GM10266 (cell line): ENCODE measurements at regions not wholly inside any gene's neighbourhood (a gene's known extent, or its start where the extent isn't known, plus 50 kb on each side); places are given as distances from the start of the nearest gene placed in this dataset.

Source experiments
- DNase-seq: peaks from one replicate; pipeline ENCODE4 v3.0.0; 2012; ENCODE audit errors: extremely low spot score
- CTCF ChIP-seq: IDR thresholded peaks from 2 replicates; pipeline ENCODE4 v1.5.1; 2012; ENCODE audit warnings: mild to moderate bottlenecking, low read depth; ENCODE audit not compliant: control insufficient read depth, insufficient read depth; ENCODE audit errors: missing control alignments

GRCh38 chr6:148247386-148248063, 95.1 kb upstream of the SASH1 start:
- no peak for DNase-seq
- no peak for TF ChIP-seq CTCF

- no peak for DNase-seq
- no peak for TF ChIP-seq CTCF
Observed at GRCh38 chr6:148249160-148249559, 93.5 kb upstream of the SASH1 start.

- no peak for TF ChIP-seq CTCF
- DNase-seq = no peak
Observed at GRCh38 chr6:148249679-148250375, 92.8 kb upstream of the SASH1 start.

- DNase-seq = no peak
- peak; percentile 25 for TF ChIP-seq CTCF
Observed at GRCh38 chr6:148250975-148251685, 91.5 kb upstream of the SASH1 start.

GRCh38 chr6:148251891-148252290, 90.7 kb upstream of the SASH1 start:
- no peak for TF ChIP-seq CTCF
- no peak for DNase-seq

GRCh38 chr6:148257810-148258209, 84.8 kb upstream of the SASH1 start:
- no peak for DNase-seq
- no peak for TF ChIP-seq CTCF

GRCh38 chr6:148258868-148259267, 83.8 kb upstream of the SASH1 start:
- no peak for TF ChIP-seq CTCF
- no peak for DNase-seq
